Mesothelial cell of epicardium (in vitro differentiated cells): ENCODE measurements at regions not wholly inside any gene's neighbourhood (a gene's known extent, or its start where the extent isn't known, plus 50 kb on each side); places are given as distances from the start of the nearest gene placed in this dataset.
"Not testable (repeated sequence)": the region's sequence is repeated elsewhere in the genome, so short reads cannot be mapped to it uniquely, and the experiment has no call there.

Experiments
- DNase-seq, 2 experiments: peaks; one replicate each; pipeline ENCODE4 v3.0.0; 2021; ENCODE audit warnings: low spot score in 2 of 2; ENCODE audit not compliant: unreplicated experiment in 2 of 2
- H3K27ac Mint-ChIP-seq: 2 replicates; pipeline ENCODE4 v1.8.0; 2021; ENCODE audit warnings: mixed read lengths
- H3K27me3 Mint-ChIP-seq: 2 replicates; pipeline ENCODE4 v1.8.0; 2021; ENCODE audit warnings: low read depth, mixed read lengths
- H3K36me3 Mint-ChIP-seq: 2 replicates; pipeline ENCODE4 v1.8.0; 2021; ENCODE audit warnings: mixed read lengths
- H3K4me1 Mint-ChIP-seq: 2 replicates; pipeline ENCODE4 v1.8.0; 2021; ENCODE audit warnings: mixed read lengths
- H3K4me3 Mint-ChIP-seq: 2 replicates; pipeline ENCODE4 v1.8.0; 2021; ENCODE audit warnings: mild to moderate bottlenecking, moderate library complexity, mixed read lengths
- H3K9me3 Mint-ChIP-seq: 2 replicates; pipeline ENCODE4 v1.8.0; 2021; ENCODE audit warnings: mixed read lengths
- CTCF ChIP-seq: fragments of 200-600 bp; sonication (generic); IDR thresholded peaks from one replicate; pipeline ENCODE4 v1.5.0; 2021; ENCODE audit warnings: antibody characterized with exemption; ENCODE audit not compliant: unreplicated experiment

- no peaks in the 10 kb centered on the region for H3K9me3 Mint-ChIP-seq
- peaks cover 13% of the 10 kb centered on the region for H3K4me1 Mint-ChIP-seq
- DNase-seq: no peak
- peaks cover 54% of the 10 kb centered on the region for H3K27me3 Mint-ChIP-seq
- H3K4me3 Mint-ChIP-seq: peak overlapping the region; percentile 50
- no peak overlapping the region for H3K27ac Mint-ChIP-seq
- TF ChIP-seq CTCF: no peak
- H3K36me3 Mint-ChIP-seq: no peaks in the 10 kb centered on the region
Measured at GRCh38 chr7:67901808-67902480, 905.3 kb downstream of the TYW1 start.

- Mint-ChIP-seq H3K27me3 (peaks cover 40% of the 10 kb centered on the region), H3K4me3 (no peak overlapping the region)
- no peak for DNase-seq
Measured at GRCh38 chr7:67907792-67908191, 911.2 kb downstream of the TYW1 start.

GRCh38 chr7:67912437-67912836 lies 915.8 kb downstream of the TYW1 start:
- Mint-ChIP-seq H3K36me3 (no peaks in the 10 kb centered on the region), H3K9me3 (no peaks in the 10 kb centered on the region), H3K27ac (no peak overlapping the region), H3K27me3 (peaks cover 14% of the 10 kb centered on the region), H3K4me3 (no peak overlapping the region), H3K4me1 (peaks cover 9% of the 10 kb centered on the region)
- DNase-seq: no peak
- no peak for TF ChIP-seq CTCF

More at GRCh38 chr7:67907792-67908191, 911.2 kb downstream of the TYW1 start:
- Mint-ChIP-seq H3K9me3 (no peaks in the 10 kb centered on the region), H3K4me1 (no peaks in the 10 kb centered on the region), H3K36me3 (no peaks in the 10 kb centered on the region), H3K27ac (no peak overlapping the region)
- no peak for TF ChIP-seq CTCF

GRCh38 chr7:67913604-67914003 lies 917.0 kb downstream of the TYW1 start:
- Mint-ChIP-seq H3K27me3 (peaks cover 12% of the 10 kb centered on the region), H3K27ac (no peak overlapping the region), H3K36me3 (no peaks in the 10 kb centered on the region), H3K4me3 (no peak overlapping the region), H3K4me1 (peaks cover 9% of the 10 kb centered on the region), H3K9me3 (peaks cover 4% of the 10 kb centered on the region)
- DNase-seq: no peak
- no peak for TF ChIP-seq CTCF

- not testable (repeated sequence) for H3K9me3 Mint-ChIP-seq, DNase-seq, H3K4me1 Mint-ChIP-seq, H3K27me3 Mint-ChIP-seq, H3K4me3 Mint-ChIP-seq, H3K27ac Mint-ChIP-seq, H3K36me3 Mint-ChIP-seq
Measured at GRCh38 chr7:67916111-67916510, 919.5 kb downstream of the TYW1 start.

GRCh38 chr7:67916571-67917436 lies 920.2 kb downstream of the TYW1 start:
- Mint-ChIP-seq H3K4me3 (no peak overlapping the region), H3K27ac (no peak overlapping the region), H3K9me3 (peaks cover 8% of the 10 kb centered on the region), H3K36me3 (no peaks in the 10 kb centered on the region), H3K4me1 (peaks cover 9% of the 10 kb centered on the region), H3K27me3 (peaks cover 10% of the 10 kb centered on the region)
- no peak for TF ChIP-seq CTCF
- DNase-seq: no peak
